Cardiac muscle cell (in vitro differentiated cells and primary cell): ENCODE measurements at regions not wholly inside any gene's neighbourhood (a gene's known extent, or its start where the extent isn't known, plus 50 kb on each side); places are given as distances from the start of the nearest gene placed in this dataset.
A peak's percentile ranks its signal among the peaks of the same experiment; 100 is the strongest.

Experiments
- DNase-seq, 2 donors: peaks; one replicate each; pipeline versions ENCODE4 v3.0.0 to v3.0.0-alpha.2; 2010 to 2017; ENCODE audit warnings: low read depth in 1 of 2, low spot score in 1 of 2
- H3K27ac ChIP-seq: fragments of 200-600 bp; sonication (generic); 2 replicates; pipeline ENCODE4 v1.5.1; 2016
- H3K27me3 ChIP-seq: fragments of 200-600 bp; sonication (generic); 2 replicates; pipeline ENCODE4 v1.6.0; 2016; ENCODE audit warnings: control low read depth
- H3K36me3 ChIP-seq: fragments of 200-600 bp; sonication (generic); 2 replicates; pipeline ENCODE4 v1.5.1; 2016; ENCODE audit warnings: control low read depth
- H3K4me1 ChIP-seq: fragments of 200-600 bp; sonication (generic); 2 replicates; pipeline ENCODE4 v1.8.1; 2017; ENCODE audit warnings: low read depth, mild to moderate bottlenecking, mixed run types
- H3K4me3 ChIP-seq: fragments of 200-600 bp; sonication (generic); 2 replicates; pipeline ENCODE4 v1.5.1; 2016; ENCODE audit warnings: mild to moderate bottlenecking
- H3K9me3 ChIP-seq: fragments of 200-600 bp; sonication (generic); 2 replicates; pipeline ENCODE4 v1.5.1; 2017; ENCODE audit warnings: low read depth, mild to moderate bottlenecking, control low read depth
- TF ChIP-seq, protein P1 (sequence below): IDR thresholded peaks from 2 replicates; pipeline ENCODE4 v1.5.1; 2012; ENCODE audit warnings: low read depth, mild to moderate bottlenecking, low read length

DNA sequence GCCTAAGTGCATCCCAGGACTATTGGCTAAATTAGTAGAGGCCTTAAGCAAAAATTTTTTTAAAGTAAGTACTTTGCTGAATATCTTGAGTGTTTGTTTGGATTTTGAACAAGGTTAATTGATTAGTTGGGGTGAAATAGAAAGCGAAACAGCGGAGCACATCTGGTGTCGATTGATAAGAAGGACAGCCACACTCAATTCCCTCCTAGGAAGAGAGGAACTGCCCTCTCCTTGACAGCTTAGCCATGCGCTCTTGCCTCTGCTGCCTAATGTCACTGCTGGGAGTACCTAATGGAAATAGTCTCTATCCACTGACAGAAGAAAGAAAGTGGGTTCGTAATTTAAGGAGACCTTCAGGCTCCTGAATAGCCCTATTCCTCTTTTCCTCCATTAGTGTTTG is 943.6 kb downstream of the DIPK2A start:
- peak in 1 of 2 donors; percentile 22 for DNase-seq
- no peak overlapping the region for H3K4me3 ChIP-seq
- H3K36me3 ChIP-seq: no peaks in the 10 kb centered on the region
- no peaks in the 10 kb centered on the region for H3K27me3 ChIP-seq
- TF ChIP-seq, protein P1, sequence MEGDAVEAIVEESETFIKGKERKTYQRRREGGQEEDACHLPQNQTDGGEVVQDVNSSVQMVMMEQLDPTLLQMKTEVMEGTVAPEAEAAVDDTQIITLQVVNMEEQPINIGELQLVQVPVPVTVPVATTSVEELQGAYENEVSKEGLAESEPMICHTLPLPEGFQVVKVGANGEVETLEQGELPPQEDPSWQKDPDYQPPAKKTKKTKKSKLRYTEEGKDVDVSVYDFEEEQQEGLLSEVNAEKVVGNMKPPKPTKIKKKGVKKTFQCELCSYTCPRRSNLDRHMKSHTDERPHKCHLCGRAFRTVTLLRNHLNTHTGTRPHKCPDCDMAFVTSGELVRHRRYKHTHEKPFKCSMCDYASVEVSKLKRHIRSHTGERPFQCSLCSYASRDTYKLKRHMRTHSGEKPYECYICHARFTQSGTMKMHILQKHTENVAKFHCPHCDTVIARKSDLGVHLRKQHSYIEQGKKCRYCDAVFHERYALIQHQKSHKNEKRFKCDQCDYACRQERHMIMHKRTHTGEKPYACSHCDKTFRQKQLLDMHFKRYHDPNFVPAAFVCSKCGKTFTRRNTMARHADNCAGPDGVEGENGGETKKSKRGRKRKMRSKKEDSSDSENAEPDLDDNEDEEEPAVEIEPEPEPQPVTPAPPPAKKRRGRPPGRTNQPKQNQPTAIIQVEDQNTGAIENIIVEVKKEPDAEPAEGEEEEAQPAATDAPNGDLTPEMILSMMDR: no peak
- H3K4me1 ChIP-seq: no peaks in the 10 kb centered on the region
- no peak overlapping the region for H3K27ac ChIP-seq
- no peaks in the 10 kb centered on the region for H3K9me3 ChIP-seq

DNA sequence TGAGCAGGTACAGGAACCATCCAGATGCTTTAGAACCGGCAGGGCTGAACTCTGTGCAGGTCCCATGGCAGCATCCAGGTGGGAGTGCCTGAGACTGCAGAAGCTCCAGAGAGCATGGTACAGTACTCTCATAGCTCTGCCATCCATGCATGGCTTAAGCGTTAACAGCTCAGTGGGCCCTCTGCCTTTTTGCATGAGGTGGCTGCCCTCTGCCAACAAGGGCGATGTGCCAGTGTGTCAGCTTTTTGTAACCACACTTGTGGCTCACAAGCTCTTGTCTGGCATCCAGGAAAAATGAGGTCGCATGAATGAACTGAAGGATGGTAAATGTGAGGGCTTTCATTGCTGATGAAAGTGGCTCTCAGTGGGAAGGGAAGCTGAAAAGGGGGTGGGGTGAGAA is 950.1 kb downstream of the DIPK2A start:
- Histone ChIP-seq H3K36me3 (no peaks in the 10 kb centered on the region), H3K9me3 (no peaks in the 10 kb centered on the region), H3K27ac (no peak overlapping the region), H3K4me3 (no peak overlapping the region), H3K27me3 (no peaks in the 10 kb centered on the region), H3K4me1 (no peaks in the 10 kb centered on the region)
- DNase-seq: no peak
- TF ChIP-seq, protein P1: no peak

DNA sequence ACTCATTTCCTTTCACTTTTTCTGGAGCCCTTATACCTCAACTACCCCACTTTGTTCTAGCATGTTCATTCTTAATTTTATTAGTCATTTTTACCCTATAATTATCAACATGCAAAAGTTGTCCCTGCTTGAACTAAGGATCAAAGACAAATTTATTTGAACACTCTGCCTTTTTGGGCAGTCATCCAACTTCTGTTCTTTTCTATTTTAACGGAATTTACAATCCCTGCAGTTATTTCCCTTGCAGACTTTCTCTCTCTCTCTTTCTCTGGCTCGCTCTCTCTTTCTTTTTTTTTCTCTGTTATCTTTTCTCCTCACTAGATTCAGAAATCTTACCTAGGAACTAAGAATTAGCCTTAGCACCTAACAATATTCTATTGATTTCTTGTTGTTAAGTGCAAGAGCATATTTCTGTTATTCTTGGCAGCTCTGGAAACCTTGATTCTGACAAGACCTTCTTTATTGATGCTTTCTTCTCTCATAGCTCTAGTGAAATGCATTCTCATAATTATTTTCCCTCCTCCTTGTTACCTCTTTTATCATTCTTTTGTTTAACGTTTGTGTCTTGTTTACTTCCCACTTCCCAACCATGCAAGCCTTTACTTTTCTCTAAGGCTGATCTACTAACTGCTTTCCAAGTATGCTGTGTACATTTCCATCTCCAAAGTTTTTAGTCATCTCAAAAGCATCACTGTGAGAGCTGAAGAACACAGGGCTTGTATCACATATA is 951.6 kb downstream of the DIPK2A start:
- Histone ChIP-seq H3K9me3 (no peaks in the 10 kb centered on the region), H3K27ac (no peak overlapping the region), H3K27me3 (no peaks in the 10 kb centered on the region), H3K4me1 (no peaks in the 10 kb centered on the region), H3K36me3 (no peaks in the 10 kb centered on the region), H3K4me3 (no peak overlapping the region)
- TF ChIP-seq, protein P1: no peak
- DNase-seq: peak in 1 of 2 donors; percentile 4

DNA sequence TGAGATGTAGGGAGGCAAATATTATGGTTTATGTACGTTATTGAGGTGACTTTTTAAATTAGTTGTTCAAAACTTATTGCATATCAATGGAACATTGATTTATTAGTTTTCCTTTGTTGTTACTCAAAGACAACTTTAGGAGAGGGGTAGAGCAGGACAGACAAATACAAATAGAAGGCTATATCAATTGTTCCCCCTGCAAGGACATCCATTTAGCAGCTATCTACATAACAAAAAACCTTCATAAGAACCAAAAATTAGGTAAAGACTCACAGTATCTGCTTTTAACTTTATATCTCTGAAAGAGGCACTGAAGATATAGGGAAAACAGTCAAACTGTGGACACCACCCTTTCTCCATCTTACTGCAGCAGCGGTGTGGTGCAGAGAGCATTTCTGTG is 958.8 kb downstream of the DIPK2A start:
- TF ChIP-seq, protein P1: no peak
- Histone ChIP-seq H3K4me1 (no peaks in the 10 kb centered on the region), H3K4me3 (no peak overlapping the region), H3K36me3 (no peaks in the 10 kb centered on the region), H3K27me3 (no peaks in the 10 kb centered on the region), H3K27ac (no peak overlapping the region), H3K9me3 (no peaks in the 10 kb centered on the region)
- DNase-seq: no peak

DNA sequence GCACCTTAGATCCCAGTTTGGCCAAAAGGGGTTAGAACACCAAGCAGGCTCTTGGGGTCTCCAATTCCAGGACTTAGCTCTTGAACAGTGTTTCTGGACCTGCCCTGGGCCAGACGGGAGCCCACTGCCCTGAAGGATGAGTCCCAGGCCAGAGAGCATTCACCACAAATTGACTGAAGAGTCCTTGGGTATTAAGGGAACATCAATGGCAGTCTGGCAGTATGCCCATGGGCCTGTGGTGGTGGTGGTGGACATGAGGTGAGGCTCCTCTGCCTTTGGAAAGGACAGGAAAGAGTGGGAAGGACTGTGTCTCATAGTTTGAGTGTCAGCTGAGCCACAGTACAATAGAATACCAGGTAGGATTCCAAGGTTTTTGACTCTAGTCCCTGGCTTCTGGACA is 960.0 kb downstream of the DIPK2A start:
- H3K27ac ChIP-seq: no peak overlapping the region
- no peaks in the 10 kb centered on the region for H3K9me3 ChIP-seq
- H3K4me3 ChIP-seq: no peak overlapping the region
- no peaks in the 10 kb centered on the region for H3K4me1 ChIP-seq
- H3K36me3 ChIP-seq: no peaks in the 10 kb centered on the region
- H3K27me3 ChIP-seq: no peaks in the 10 kb centered on the region
- no peak for DNase-seq
- TF ChIP-seq, protein P1: no peak
